ENCODE measurements at regions not wholly inside any gene's neighbourhood (a gene's known extent, or its start where the extent isn't known, plus 50 kb on each side); places are given as distances from the start of the nearest gene placed in this dataset.

DNA sequence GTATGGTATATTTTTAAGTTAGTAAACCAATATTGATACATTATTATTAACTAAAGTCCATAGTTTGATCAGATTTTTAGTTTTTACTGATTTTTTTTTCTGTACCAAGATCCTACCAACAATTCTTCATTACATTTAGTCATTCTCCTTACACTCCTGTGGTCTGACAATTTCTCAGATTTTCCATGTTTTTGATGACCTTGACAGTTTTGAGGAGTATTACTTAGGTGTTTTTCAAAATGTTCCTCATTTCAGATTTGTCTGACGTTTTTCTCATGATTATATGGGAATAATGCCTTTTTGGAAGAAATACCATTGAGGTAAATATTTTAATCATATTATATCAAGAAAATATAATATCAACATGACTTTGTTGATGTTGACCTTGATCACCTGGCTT lies 423.8 kb downstream of the PPP4R3C start:
- no peak overlapping the region for H3K4me3 ChIP-seq (ENCODE audit: insufficient read depth, low read length, poor library complexity, severe bottlenecking)
- no peaks in the 10 kb centered on the region for H4K20me1 ChIP-seq (ENCODE audit: low read depth, low read length)
- H3K9me3 ChIP-seq (ENCODE audit: insufficient read depth, low read length), result no peaks in the 10 kb centered on the region
- TF ChIP-seq, protein P1, sequence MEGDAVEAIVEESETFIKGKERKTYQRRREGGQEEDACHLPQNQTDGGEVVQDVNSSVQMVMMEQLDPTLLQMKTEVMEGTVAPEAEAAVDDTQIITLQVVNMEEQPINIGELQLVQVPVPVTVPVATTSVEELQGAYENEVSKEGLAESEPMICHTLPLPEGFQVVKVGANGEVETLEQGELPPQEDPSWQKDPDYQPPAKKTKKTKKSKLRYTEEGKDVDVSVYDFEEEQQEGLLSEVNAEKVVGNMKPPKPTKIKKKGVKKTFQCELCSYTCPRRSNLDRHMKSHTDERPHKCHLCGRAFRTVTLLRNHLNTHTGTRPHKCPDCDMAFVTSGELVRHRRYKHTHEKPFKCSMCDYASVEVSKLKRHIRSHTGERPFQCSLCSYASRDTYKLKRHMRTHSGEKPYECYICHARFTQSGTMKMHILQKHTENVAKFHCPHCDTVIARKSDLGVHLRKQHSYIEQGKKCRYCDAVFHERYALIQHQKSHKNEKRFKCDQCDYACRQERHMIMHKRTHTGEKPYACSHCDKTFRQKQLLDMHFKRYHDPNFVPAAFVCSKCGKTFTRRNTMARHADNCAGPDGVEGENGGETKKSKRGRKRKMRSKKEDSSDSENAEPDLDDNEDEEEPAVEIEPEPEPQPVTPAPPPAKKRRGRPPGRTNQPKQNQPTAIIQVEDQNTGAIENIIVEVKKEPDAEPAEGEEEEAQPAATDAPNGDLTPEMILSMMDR (IDR thresholded peaks at IDR 0.05; ENCODE audit: insufficient read depth, low read length, poor library complexity, severe bottlenecking), result no peak
- no peak overlapping the region for H3K9ac ChIP-seq (ENCODE audit: low read length)
- H3K27ac ChIP-seq (ENCODE audit: low read depth, low read length), result no peak overlapping the region
- H3K27me3 ChIP-seq (ENCODE audit: low read length), result no peaks in the 10 kb centered on the region
- H3K9me2 ChIP-seq (replicated peaks; ENCODE audit: insufficient read depth, low read length), result no peaks in the 10 kb centered on the region
- H3K4me2 ChIP-seq (ENCODE audit: low read depth, low read length, poor library complexity, severe bottlenecking), result no peak overlapping the region
- H2AFZ ChIP-seq (ENCODE audit: low read depth, low read length, severe bottlenecking), result no peak overlapping the region
- H3F3A ChIP-seq (ENCODE audit: insufficient read depth), result no peaks in the 10 kb centered on the region
- H3K79me2 ChIP-seq (ENCODE audit: insufficient read depth, low read length), result no peaks in the 10 kb centered on the region
- no peaks in the 10 kb centered on the region for H3K36me3 ChIP-seq (ENCODE audit: low read length)

- Histone ChIP-seq H3K9me2 (replicated peaks; ENCODE audit: insufficient read depth, low read length) (no peaks in the 10 kb centered on the region), H3K36me3 (ENCODE audit: low read length) (no peaks in the 10 kb centered on the region), H4K20me1 (ENCODE audit: low read depth, low read length) (no peaks in the 10 kb centered on the region), H3K27me3 (ENCODE audit: low read length) (no peaks in the 10 kb centered on the region), H3K4me3 (ENCODE audit: insufficient read depth, low read length, poor library complexity, severe bottlenecking) (no peak overlapping the region), H2AFZ (ENCODE audit: low read depth, low read length, severe bottlenecking) (no peak overlapping the region), H3K27ac (ENCODE audit: low read depth, low read length) (no peak overlapping the region), H3F3A (ENCODE audit: insufficient read depth) (no peaks in the 10 kb centered on the region), H3K79me2 (ENCODE audit: insufficient read depth, low read length) (no peaks in the 10 kb centered on the region), H3K4me2 (ENCODE audit: low read depth, low read length, poor library complexity, severe bottlenecking) (no peak overlapping the region), H3K9me3 (ENCODE audit: insufficient read depth, low read length) (no peaks in the 10 kb centered on the region), H3K9ac (ENCODE audit: low read length) (no peak overlapping the region)
- TF ChIP-seq EZH2phosphoT487 (conservative IDR thresholded peaks at IDR 0.05; ENCODE audit: low read length), result no peak
- TF ChIP-seq, protein P1 (IDR thresholded peaks at IDR 0.05; ENCODE audit: insufficient read depth, low read length, poor library complexity, severe bottlenecking), result no peak
These were observed 454.7 kb downstream of the PPP4R3C start for GRCh38 chrX:27008486-27008885.

DNA sequence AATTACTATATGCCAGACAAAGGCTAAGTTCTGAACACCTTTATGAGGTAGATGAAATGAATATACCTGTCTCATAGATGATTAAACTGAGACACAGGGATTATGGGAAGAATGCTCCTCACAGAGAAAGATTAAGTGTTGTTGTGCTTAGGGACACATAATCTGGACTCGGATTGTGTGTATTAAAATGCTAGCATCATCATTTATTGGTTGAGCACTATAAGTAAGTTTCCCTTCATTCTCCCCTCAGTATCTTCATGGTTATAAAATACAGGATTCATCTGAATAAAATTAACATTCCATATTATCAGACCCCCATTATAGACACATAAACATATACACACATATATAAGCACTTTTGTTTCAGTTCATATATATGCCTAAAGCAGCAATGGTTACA lies 463.5 kb downstream of the PPP4R3C start:
- Histone ChIP-seq H3K27ac (ENCODE audit: low read depth, low read length) (no peak overlapping the region), H3K4me2 (ENCODE audit: low read depth, low read length, poor library complexity, severe bottlenecking) (no peak overlapping the region), H3K27me3 (ENCODE audit: low read length) (no peaks in the 10 kb centered on the region), H3K9ac (ENCODE audit: low read length) (no peak overlapping the region), H3K9me2 (replicated peaks; ENCODE audit: insufficient read depth, low read length) (no peaks in the 10 kb centered on the region), H3K79me2 (ENCODE audit: insufficient read depth, low read length) (no peaks in the 10 kb centered on the region), H3K9me3 (ENCODE audit: insufficient read depth, low read length) (no peaks in the 10 kb centered on the region), H3K4me3 (ENCODE audit: insufficient read depth, low read length, poor library complexity, severe bottlenecking) (no peak overlapping the region), H3K36me3 (ENCODE audit: low read length) (no peaks in the 10 kb centered on the region), H4K20me1 (ENCODE audit: low read depth, low read length) (no peaks in the 10 kb centered on the region), H3F3A (ENCODE audit: insufficient read depth) (no peaks in the 10 kb centered on the region), H2AFZ (ENCODE audit: low read depth, low read length, severe bottlenecking) (no peak overlapping the region)
- TF ChIP-seq EZH2phosphoT487 (conservative IDR thresholded peaks at IDR 0.05; ENCODE audit: low read length), result no peak
- TF ChIP-seq, protein P1 (IDR thresholded peaks at IDR 0.05; ENCODE audit: insufficient read depth, low read length, poor library complexity, severe bottlenecking), result no peak

DNA sequence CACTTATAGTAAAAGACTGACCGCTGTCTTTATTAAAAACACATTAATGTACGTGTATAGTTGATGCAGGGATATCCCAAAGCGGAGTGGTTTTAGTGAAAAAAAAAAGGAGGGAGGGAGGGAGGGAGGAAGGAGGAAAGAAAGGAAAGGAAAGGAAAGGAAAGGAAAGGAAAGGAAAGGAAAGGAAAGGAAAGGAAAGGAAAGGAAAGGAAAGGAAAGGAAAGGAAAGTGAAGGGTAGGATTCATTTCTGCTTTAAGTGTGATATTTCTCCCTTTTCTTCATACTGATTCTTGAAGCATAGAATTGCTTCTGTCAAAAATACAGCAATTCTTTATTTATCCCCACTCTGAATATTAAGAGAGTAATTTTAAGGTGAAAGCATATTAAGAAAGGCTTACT lies 504.9 kb downstream of the PPP4R3C start:
- no peaks in the 10 kb centered on the region for H3K9me2 ChIP-seq (replicated peaks; ENCODE audit: insufficient read depth, low read length)
- H3K9ac ChIP-seq (ENCODE audit: low read length), result no peak overlapping the region
- peak overlapping the region; percentile 42 for H3K27ac ChIP-seq (ENCODE audit: low read depth, low read length)
- TF ChIP-seq EZH2phosphoT487 (conservative IDR thresholded peaks at IDR 0.05; ENCODE audit: low read length), result no peak
- TF ChIP-seq, protein P1 (IDR thresholded peaks at IDR 0.05; ENCODE audit: insufficient read depth, low read length, poor library complexity, severe bottlenecking), result no peak
- H3K27me3 ChIP-seq (ENCODE audit: low read length), result no peaks in the 10 kb centered on the region
- no peaks in the 10 kb centered on the region for H3F3A ChIP-seq (ENCODE audit: insufficient read depth)
- no peaks in the 10 kb centered on the region for H3K79me2 ChIP-seq (ENCODE audit: insufficient read depth, low read length)
- no peak overlapping the region for H3K4me3 ChIP-seq (ENCODE audit: insufficient read depth, low read length, poor library complexity, severe bottlenecking)
- H2AFZ ChIP-seq (ENCODE audit: low read depth, low read length, severe bottlenecking), result no peak overlapping the region
- no peak overlapping the region for H3K4me2 ChIP-seq (ENCODE audit: low read depth, low read length, poor library complexity, severe bottlenecking)
- no peaks in the 10 kb centered on the region for H4K20me1 ChIP-seq (ENCODE audit: low read depth, low read length)
- no peaks in the 10 kb centered on the region for H3K36me3 ChIP-seq (ENCODE audit: low read length)
- no peaks in the 10 kb centered on the region for H3K9me3 ChIP-seq (ENCODE audit: insufficient read depth, low read length)

All from SU-DHL-6 (cell line).